ENCODE measurements at regions not wholly inside any gene's neighbourhood (a gene's known extent, or its start where the extent isn't known, plus 50 kb on each side); places are given as distances from the start of the nearest gene placed in this dataset.
A peak's percentile ranks its signal among the peaks of the same experiment; 100 is the strongest.

DNA sequence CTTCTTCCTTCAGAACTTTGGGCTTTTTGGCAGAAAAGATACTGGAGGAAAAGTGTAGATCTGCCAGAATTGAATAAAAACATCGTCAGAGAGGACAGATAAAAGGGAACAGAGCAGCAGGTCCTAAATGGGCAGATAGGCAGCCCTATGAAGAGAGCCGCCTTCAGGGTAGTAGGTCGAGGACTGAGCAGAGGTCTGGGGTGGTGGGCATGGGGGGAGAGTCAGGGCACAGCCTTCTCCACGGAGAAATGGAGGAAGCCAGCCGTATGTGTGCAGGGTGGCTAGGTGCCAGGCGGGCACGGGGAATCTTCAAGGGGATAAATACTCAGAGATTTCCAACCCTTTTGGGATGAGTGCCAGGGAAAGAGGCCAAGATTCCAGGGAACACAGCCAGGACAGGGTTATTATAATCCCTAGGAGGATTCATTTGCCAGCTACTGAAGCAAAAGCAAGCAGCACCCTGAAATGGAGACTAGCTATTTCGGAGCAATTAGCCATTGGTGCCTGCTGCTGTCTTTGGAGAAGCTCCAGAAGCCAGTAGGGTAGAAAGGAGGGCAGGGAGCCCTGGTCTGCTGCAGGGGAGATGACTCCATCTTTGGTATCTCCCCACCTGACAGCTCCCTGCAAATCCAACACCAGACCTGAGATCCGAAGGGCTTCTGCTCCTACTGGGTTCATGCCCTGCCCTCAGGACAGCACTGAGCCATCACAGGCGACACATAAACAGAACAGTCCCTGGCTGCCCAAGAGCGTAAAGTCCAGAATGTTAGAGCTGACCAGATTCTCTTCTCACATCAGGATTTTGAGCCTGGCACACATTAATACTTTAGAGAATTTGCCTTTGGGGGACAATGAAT lies 174.5 kb upstream of the NTM start:
- peak; percentile 11 for DNase-seq (ENCODE audit: low read depth)
- TF ChIP-seq CTCF (IDR thresholded peaks at IDR 0.05; ENCODE audit: insufficient read depth, low read length), result no peak
- H3K4me3 ChIP-seq (ENCODE audit: low read depth, low read length), result no peak overlapping the region

GRCh38 chr11:131198161-131199014 lies 172.0 kb upstream of the NTM start:
- no peak for TF ChIP-seq CTCF (IDR thresholded peaks at IDR 0.05; ENCODE audit: insufficient read depth, low read length)
- no peak for DNase-seq (ENCODE audit: low read depth)
- H3K4me3 ChIP-seq (ENCODE audit: low read depth, low read length), result no peak overlapping the region

- H3K4me3 ChIP-seq (ENCODE audit: low read depth, low read length), result no peak overlapping the region
- no peak for DNase-seq (ENCODE audit: low read depth)
- no peak for TF ChIP-seq CTCF (IDR thresholded peaks at IDR 0.05; ENCODE audit: insufficient read depth, low read length)
These were observed 171.5 kb upstream of the NTM start for GRCh38 chr11:131199015-131199280.

- no peak overlapping the region for H3K4me3 ChIP-seq (ENCODE audit: low read depth, low read length)
- no peak for TF ChIP-seq CTCF (IDR thresholded peaks at IDR 0.05; ENCODE audit: insufficient read depth, low read length)
- DNase-seq (ENCODE audit: low read depth), result no peak
These were observed 168.7 kb upstream of the NTM start for GRCh38 chr11:131201674-131202073.

- TF ChIP-seq CTCF (IDR thresholded peaks at IDR 0.05; ENCODE audit: insufficient read depth, low read length), result no peak
- DNase-seq (ENCODE audit: low read depth), result no peak
- H3K4me3 ChIP-seq (ENCODE audit: low read depth, low read length), result no peak overlapping the region
These were observed 167.4 kb upstream of the NTM start for GRCh38 chr11:131203040-131203439.

- TF ChIP-seq CTCF (IDR thresholded peaks at IDR 0.05; ENCODE audit: insufficient read depth, low read length), result no peak
- DNase-seq (ENCODE audit: low read depth), result no peak
- H3K4me3 ChIP-seq (ENCODE audit: low read depth, low read length), result no peak overlapping the region
These were observed 166.1 kb upstream of the NTM start for GRCh38 chr11:131204282-131204681.
